ENCODE measurements at regions not wholly inside any gene's neighbourhood (a gene's known extent, or its start where the extent isn't known, plus 50 kb on each side); places are given as distances from the start of the nearest gene placed in this dataset.

DNA sequence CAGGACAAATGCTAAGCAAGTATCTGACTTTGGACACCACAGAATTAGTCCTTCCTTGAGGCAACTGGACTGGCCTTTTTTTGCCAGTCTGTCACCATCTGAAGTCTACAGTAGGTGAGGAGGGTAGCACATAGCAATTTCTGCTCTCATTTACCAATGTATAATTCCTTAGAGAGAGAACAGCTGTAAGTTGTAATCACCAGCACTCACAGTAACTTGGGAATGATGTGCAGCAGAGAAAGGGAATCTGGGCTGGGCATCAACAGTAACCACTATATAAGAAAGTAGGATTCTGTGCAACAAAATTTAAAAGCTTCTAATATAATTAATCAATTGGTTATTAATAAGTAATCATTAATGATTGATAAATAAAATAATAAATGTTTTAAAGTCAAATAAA, 86.3 kb upstream of the FAT3 start:
- DNase-seq (ENCODE audit: low spot score), result no peak
- no peak overlapping the region for H3K27ac Mint-ChIP-seq
- H3K36me3 Mint-ChIP-seq (ENCODE audit: low read depth), result no peaks in the 10 kb centered on the region
- no peak overlapping the region for H3K4me3 Mint-ChIP-seq
- no peaks in the 10 kb centered on the region for H3K4me1 Mint-ChIP-seq (ENCODE audit: low read depth)
- no peaks in the 10 kb centered on the region for H3K27me3 Mint-ChIP-seq (ENCODE audit: low read depth)
- no peaks in the 10 kb centered on the region for H3K9me3 Mint-ChIP-seq

DNA sequence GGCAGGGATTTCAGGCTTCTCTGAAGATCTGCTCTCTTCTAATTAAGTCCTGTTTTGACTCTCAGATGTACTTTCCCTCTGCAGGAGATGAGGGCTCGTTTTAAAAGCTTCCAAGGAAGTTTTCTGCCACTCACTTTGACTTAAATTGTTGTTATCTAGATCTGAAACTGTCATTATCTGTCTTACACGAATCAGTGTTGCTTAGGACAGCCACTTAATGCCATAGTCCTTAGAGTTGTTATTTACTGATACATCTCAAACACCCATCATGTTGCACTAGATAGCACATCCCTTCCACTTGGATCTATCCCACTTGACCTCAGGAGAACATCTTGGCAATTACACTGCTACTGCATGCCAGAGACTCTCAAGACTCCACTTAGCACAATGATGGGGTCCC, 86.9 kb upstream of the FAT3 start:
- Mint-ChIP-seq H3K27me3 (ENCODE audit: low read depth) (no peaks in the 10 kb centered on the region), H3K4me1 (ENCODE audit: low read depth) (no peaks in the 10 kb centered on the region), H3K36me3 (ENCODE audit: low read depth) (no peaks in the 10 kb centered on the region), H3K4me3 (no peak overlapping the region), H3K9me3 (no peaks in the 10 kb centered on the region), H3K27ac (no peak overlapping the region)
- no peak for DNase-seq (ENCODE audit: low spot score)

DNA sequence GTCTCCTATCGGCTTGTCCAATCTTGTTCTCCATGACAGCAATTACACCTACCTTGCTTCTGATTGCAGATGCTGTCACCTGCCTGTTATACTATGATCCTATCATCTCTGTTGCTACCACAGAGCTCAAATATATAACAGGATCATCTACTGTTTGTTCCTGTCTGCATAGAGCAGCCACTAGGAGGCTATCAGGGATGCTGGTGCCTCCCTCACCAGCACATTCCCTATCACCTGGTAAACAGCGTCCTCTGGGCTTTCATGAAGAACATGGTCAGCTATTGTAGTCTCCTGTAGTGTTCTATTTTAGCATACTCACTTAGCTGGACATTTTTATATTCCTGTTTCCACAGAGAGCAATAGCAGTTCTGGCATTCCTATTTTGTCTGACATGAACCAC, 87.8 kb upstream of the FAT3 start:
- Mint-ChIP-seq H3K4me1 (ENCODE audit: low read depth) (no peaks in the 10 kb centered on the region), H3K4me3 (no peak overlapping the region), H3K27ac (no peak overlapping the region), H3K27me3 (ENCODE audit: low read depth) (no peaks in the 10 kb centered on the region), H3K9me3 (no peaks in the 10 kb centered on the region), H3K36me3 (ENCODE audit: low read depth) (no peaks in the 10 kb centered on the region)
- DNase-seq (ENCODE audit: low spot score), result no peak

DNA sequence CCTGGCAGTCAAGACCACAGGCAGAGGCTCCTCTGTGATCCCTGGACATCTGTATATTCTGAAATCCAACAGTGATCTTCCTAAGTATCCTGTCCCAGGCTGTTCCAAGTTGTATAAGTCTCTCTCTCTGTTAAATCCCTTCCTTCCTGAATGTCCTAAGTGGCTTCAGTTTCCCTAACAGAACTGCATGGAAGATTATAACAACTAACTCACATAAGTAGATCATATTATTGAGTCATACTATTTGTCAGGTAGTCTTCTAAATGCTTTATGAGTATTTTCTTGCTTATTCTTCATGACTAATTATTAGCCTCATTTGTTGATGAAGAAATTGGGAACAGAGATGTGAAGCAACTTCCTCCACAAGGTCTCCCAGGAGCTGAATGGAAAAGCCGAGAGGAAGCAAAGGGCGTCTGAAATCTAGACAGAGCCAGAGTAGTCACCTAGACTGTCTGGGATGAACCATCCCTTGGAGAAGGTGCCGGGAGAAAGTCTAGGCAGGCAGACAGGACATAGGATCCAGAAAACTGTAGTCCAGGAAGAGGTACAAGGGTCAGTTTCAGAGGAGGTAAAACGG, 93.2 kb upstream of the FAT3 start:
- no peak overlapping the region for H3K4me3 Mint-ChIP-seq
- no peaks in the 10 kb centered on the region for H3K36me3 Mint-ChIP-seq (ENCODE audit: low read depth)
- DNase-seq (ENCODE audit: low spot score), result no peak
- peaks cover 4% of the 10 kb centered on the region for H3K9me3 Mint-ChIP-seq
- H3K27ac Mint-ChIP-seq, result no peak overlapping the region
- no peaks in the 10 kb centered on the region for H3K27me3 Mint-ChIP-seq (ENCODE audit: low read depth)
- no peaks in the 10 kb centered on the region for H3K4me1 Mint-ChIP-seq (ENCODE audit: low read depth)

DNA sequence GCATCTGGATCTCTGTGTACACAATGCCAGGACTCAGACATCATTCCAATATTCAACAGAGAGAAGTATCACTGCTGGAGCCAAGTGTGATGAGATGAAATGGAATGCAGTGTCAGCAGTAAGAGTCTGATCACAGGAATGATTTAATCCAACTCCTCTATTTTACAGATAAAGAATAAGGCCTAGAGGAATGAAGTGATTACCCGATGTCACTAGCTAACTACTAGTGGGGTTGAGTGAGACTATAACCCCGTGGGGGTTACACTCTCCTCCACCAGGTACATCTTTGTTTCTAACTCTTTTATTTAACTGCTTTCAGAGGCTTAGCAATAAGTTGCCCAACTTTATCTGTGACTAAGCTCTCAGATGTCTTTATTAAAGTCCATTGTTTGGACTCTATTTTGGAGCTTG, 94.2 kb upstream of the FAT3 start:
- H3K9me3 Mint-ChIP-seq, result peaks cover 8% of the 10 kb centered on the region
- H3K36me3 Mint-ChIP-seq (ENCODE audit: low read depth), result no peaks in the 10 kb centered on the region
- no peaks in the 10 kb centered on the region for H3K27me3 Mint-ChIP-seq (ENCODE audit: low read depth)
- no peaks in the 10 kb centered on the region for H3K4me1 Mint-ChIP-seq (ENCODE audit: low read depth)
- no peak overlapping the region for H3K4me3 Mint-ChIP-seq
- DNase-seq (ENCODE audit: low spot score), result no peak
- no peak overlapping the region for H3K27ac Mint-ChIP-seq

DNA sequence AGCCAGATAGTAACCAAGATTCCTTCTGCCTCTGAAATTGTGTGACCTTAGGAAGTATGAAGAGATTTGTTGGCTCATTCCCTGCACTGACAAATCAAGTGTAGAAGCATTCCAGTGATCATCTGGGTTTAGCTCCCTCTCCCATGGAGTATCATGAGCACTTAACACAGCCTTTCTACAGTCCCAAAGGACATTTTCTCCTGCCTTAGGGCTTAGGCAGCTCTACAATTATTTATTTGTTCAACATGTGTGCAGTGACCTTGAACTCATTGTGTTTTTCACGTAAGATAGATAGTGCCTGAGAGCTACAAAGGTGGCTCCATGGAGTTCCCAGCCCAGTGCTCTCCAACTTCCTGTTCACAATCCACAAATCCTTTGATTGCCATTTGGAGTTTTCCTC, 94.8 kb upstream of the FAT3 start:
- Mint-ChIP-seq H3K27me3 (ENCODE audit: low read depth) (no peaks in the 10 kb centered on the region), H3K4me1 (ENCODE audit: low read depth) (no peaks in the 10 kb centered on the region), H3K27ac (no peak overlapping the region), H3K36me3 (ENCODE audit: low read depth) (no peaks in the 10 kb centered on the region), H3K4me3 (no peak overlapping the region), H3K9me3 (peaks cover 8% of the 10 kb centered on the region)
- DNase-seq (ENCODE audit: low spot score), result no peak

DNA sequence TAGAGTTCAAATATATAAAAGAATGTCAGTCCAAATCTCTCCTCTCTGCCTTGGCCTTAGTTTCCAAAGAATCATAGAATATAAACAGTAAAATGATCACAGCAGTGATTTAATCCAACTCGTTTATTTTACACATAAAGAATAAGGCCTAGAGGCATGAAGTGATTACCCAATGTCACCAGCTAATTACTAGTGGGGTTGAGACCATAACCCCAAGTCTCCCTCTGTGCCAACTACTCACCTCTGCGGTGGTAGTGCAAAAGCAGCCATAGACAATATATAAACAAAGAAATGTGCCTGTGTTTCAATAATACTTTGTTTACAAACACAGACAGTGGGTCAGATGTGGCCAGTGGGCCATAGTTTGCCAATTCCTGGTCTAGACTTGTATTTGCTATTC, 96.6 kb upstream of the FAT3 start:
- H3K4me3 Mint-ChIP-seq, result no peak overlapping the region
- H3K27ac Mint-ChIP-seq, result no peak overlapping the region
- no peaks in the 10 kb centered on the region for H3K27me3 Mint-ChIP-seq (ENCODE audit: low read depth)
- no peaks in the 10 kb centered on the region for H3K4me1 Mint-ChIP-seq (ENCODE audit: low read depth)
- H3K36me3 Mint-ChIP-seq (ENCODE audit: low read depth), result no peaks in the 10 kb centered on the region
- peaks cover 8% of the 10 kb centered on the region for H3K9me3 Mint-ChIP-seq
- no peak for DNase-seq (ENCODE audit: low spot score)

DNA sequence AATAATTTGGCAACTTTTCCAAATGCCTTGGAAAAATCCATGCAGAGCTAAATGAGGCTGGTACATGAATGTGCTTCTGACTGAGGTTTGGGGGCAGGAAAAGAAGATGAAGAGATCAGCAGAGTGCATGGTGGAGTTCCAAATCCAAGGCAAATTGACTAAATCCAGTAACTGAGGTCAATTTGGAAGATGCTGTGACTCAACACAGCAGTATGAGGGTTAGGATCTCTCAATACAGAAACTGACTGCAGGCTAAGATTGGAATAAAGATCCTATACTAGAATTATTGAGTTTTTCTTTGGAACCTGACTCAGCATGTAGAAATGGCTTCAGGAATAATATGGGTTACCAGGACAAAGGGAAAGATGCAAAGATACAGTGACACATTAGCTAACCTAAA, 99.3 kb upstream of the FAT3 start:
- Mint-ChIP-seq H3K4me3 (no peak overlapping the region), H3K9me3 (peaks cover 4% of the 10 kb centered on the region), H3K27ac (no peak overlapping the region), H3K36me3 (ENCODE audit: low read depth) (no peaks in the 10 kb centered on the region), H3K4me1 (ENCODE audit: low read depth) (no peaks in the 10 kb centered on the region), H3K27me3 (ENCODE audit: low read depth) (no peaks in the 10 kb centered on the region)
- no peak for DNase-seq (ENCODE audit: low spot score)

DNA sequence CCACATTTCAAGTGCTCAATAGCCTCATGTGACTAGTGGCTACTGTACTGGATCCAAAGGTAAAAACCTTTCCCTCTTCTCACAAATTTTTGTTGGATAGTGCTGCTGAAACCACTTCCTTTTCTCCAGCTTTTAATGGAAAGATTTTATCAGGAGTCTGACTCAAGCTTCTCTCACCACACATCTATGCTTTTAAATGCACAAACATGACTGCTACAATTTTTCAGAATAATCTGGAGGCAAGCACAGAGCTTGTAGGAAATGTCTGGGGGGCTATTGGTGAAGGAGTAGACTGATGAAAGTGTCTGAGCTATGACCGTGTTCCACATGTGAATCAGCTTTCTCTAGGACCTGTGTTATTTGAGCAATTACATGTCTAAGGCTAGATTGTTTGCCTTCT, 101.1 kb upstream of the FAT3 start:
- Mint-ChIP-seq H3K27ac (no peak overlapping the region), H3K36me3 (ENCODE audit: low read depth) (no peaks in the 10 kb centered on the region), H3K4me3 (no peak overlapping the region), H3K4me1 (ENCODE audit: low read depth) (no peaks in the 10 kb centered on the region), H3K27me3 (ENCODE audit: low read depth) (no peaks in the 10 kb centered on the region), H3K9me3 (peaks cover 10% of the 10 kb centered on the region)
- no peak for DNase-seq (ENCODE audit: low spot score)

DNA sequence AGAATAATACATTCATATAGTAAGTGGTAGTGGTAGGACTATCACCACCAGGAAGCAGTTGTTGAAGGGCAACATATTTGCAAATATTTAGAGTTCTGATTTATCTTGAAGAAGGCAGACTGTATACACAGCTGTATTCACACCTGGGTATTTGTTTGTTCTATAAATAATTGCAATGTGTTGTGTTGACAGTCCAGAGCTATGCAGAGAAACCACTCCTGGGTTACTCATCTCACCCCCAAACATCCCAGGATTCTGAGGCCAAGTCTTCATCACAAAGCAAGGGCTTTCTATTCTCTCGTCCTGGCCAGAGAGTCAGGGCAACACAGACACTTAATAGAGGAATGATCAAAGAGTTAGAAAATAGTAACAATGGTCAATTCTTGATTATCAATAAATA, 102.1 kb upstream of the FAT3 start:
- Mint-ChIP-seq H3K4me1 (ENCODE audit: low read depth) (no peaks in the 10 kb centered on the region), H3K4me3 (no peak overlapping the region), H3K27me3 (ENCODE audit: low read depth) (no peaks in the 10 kb centered on the region), H3K36me3 (ENCODE audit: low read depth) (no peaks in the 10 kb centered on the region), H3K27ac (no peak overlapping the region), H3K9me3 (peaks cover 13% of the 10 kb centered on the region)
- DNase-seq (ENCODE audit: low spot score), result no peak

DNA sequence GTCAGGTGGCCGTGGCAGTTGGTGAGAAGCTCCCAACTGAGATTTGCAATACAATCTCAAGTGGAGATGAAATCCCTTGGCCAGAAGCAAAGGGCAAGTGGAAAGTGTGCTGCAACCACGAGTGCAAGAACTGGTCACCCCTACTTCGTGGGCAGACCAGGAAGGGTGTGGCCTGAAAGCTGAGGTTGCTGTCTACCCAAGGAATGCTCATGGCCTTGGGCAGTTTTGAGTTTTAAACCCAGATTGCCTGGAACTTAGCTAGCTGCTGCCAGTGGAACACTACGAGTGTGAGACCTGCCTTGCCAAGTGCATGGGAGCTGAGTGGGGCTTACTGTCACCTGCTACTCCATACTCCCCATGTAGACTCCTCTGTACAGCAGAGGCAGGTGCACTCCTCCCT, 113.3 kb upstream of the FAT3 start:
- Mint-ChIP-seq H3K27ac (no peak overlapping the region), H3K9me3 (peaks cover 20% of the 10 kb centered on the region), H3K36me3 (ENCODE audit: low read depth) (no peaks in the 10 kb centered on the region), H3K4me1 (ENCODE audit: low read depth) (no peaks in the 10 kb centered on the region), H3K27me3 (ENCODE audit: low read depth) (no peaks in the 10 kb centered on the region), H3K4me3 (no peak overlapping the region)
- no peak for DNase-seq (ENCODE audit: low spot score)

DNA sequence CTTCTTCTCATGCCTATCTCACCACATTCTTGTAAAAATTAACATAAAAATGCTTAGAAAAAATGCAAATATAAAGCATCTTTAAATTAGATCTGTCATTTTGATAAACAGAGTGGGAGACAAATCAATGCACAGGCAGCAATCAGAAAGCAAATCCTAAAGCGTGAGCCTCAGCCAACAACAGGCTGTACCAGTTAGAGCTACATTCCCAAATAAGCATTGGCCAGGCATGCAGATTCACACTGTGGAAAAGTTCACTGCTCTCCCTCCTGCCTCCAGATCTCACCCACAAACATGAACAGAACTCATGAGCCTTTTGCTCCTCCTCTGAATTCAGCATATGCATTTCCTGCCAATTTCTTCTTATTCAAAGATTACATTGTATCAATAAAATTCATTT, 115.2 kb upstream of the FAT3 start:
- H3K4me1 Mint-ChIP-seq (ENCODE audit: low read depth), result no peaks in the 10 kb centered on the region
- no peak overlapping the region for H3K27ac Mint-ChIP-seq
- no peaks in the 10 kb centered on the region for H3K36me3 Mint-ChIP-seq (ENCODE audit: low read depth)
- no peaks in the 10 kb centered on the region for H3K27me3 Mint-ChIP-seq (ENCODE audit: low read depth)
- peaks cover 13% of the 10 kb centered on the region for H3K9me3 Mint-ChIP-seq
- no peak overlapping the region for H3K4me3 Mint-ChIP-seq
- DNase-seq (ENCODE audit: low spot score), result no peak

DNA sequence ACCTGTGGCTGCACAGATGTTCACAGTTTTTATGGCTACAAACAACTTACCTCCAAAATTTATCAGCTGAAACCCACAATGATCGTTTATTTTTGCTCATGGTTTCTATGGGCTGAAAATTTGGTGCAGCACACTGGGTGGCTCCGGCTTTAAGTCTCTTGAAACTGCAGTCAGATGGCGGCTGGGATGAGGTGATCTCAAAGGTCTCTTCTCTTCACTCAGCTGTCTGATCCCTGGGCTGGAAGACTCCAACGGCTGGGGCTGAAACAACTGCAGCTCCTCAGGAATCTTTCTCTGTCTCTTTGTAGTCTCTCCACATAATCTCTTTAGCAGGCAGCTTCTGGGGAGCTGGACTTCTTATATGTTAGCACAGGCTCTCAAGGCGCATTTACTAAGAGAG, 117.3 kb upstream of the FAT3 start:
- DNase-seq (ENCODE audit: low spot score), result no peak
- Mint-ChIP-seq H3K27ac (no peak overlapping the region), H3K36me3 (ENCODE audit: low read depth) (no peaks in the 10 kb centered on the region), H3K4me3 (no peak overlapping the region), H3K27me3 (ENCODE audit: low read depth) (no peaks in the 10 kb centered on the region), H3K9me3 (no peaks in the 10 kb centered on the region), H3K4me1 (ENCODE audit: low read depth) (no peaks in the 10 kb centered on the region)

DNA sequence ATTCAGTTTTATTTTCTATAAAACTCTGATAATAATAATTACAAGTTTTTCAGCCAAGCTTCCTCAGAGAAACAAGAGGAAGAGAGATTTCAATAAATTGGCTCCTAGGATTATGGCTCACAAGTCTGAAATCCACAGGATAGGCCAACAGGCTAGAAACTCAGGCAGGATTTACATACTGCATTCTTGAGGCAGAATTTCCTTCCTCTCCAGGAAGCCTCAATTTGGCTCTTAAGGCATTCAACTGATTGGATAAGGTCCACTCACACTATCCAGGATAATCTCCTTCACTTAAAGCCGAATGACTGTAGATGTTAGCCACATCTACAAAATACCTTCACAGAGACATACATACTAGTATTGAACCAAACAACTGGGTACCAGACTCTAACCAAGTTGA, 120.3 kb upstream of the FAT3 start:
- Mint-ChIP-seq H3K9me3 (peaks cover 5% of the 10 kb centered on the region), H3K4me1 (ENCODE audit: low read depth) (no peaks in the 10 kb centered on the region), H3K27me3 (ENCODE audit: low read depth) (no peaks in the 10 kb centered on the region), H3K4me3 (no peak overlapping the region), H3K36me3 (ENCODE audit: low read depth) (no peaks in the 10 kb centered on the region), H3K27ac (no peak overlapping the region)
- no peak for DNase-seq (ENCODE audit: low spot score)

DNA sequence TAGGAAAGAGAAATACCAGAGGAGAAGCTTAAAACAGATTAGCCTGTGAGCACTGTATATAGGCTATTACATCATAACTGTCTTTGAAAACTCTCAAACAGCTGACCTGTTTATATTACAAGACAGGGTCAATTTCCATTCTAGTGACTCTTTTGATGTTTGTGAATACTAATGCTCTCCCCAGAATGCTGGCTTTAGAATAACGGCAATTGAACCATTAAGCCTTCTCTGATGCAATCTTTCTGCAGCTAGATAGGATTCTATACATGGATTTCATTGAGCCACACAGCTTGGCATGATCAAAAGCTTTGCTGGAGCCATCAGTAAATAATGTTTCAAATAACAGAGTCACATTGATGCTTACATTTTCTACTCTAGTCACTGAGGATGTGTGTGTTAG, 122.7 kb upstream of the FAT3 start:
- Mint-ChIP-seq H3K4me3 (no peak overlapping the region), H3K27ac (no peak overlapping the region), H3K4me1 (ENCODE audit: low read depth) (no peaks in the 10 kb centered on the region), H3K36me3 (ENCODE audit: low read depth) (no peaks in the 10 kb centered on the region), H3K27me3 (ENCODE audit: low read depth) (no peaks in the 10 kb centered on the region), H3K9me3 (peaks cover 5% of the 10 kb centered on the region)
- no peak for DNase-seq (ENCODE audit: low spot score)
